ENCODE measurements at regions not wholly inside any gene's neighbourhood (a gene's known extent, or its start where the extent isn't known, plus 50 kb on each side); places are given as distances from the start of the nearest gene placed in this dataset.

- no peak for DNase-seq
Measured at GRCh38 chr17:77696151-77696720, 262.3 kb upstream of the TNRC6C start.

GRCh38 chr17:77696721-77697460 is 261.6 kb upstream of the TNRC6C start:
- DNase-seq = no peak

GRCh38 chr17:77697480-77698400 is 260.8 kb upstream of the TNRC6C start:
- DNase-seq = no peak

GRCh38 chr17:77698903-77699623 is 259.4 kb upstream of the TNRC6C start:
- DNase-seq = peak; percentile 25

GRCh38 chr17:77700165-77700881 is 258.2 kb upstream of the TNRC6C start:
- DNase-seq = no peak

- no peak for DNase-seq
Measured at GRCh38 chr17:77701996-77702395, 256.5 kb upstream of the TNRC6C start.

- DNase-seq = no peak
Measured at GRCh38 chr17:77704048-77704815, 254.3 kb upstream of the TNRC6C start.

GRCh38 chr17:77706938-77707337 is 251.6 kb upstream of the TNRC6C start:
- no peak for DNase-seq

- DNase-seq = no peak
Measured at GRCh38 chr17:77707546-77707945, 251.0 kb upstream of the TNRC6C start.

GRCh38 chr17:77708049-77708448 is 250.5 kb upstream of the TNRC6C start:
- DNase-seq = no peak

GRCh38 chr17:77708936-77709335 is 249.6 kb upstream of the TNRC6C start:
- DNase-seq = no peak

GRCh38 chr17:77709594-77709993 is 248.9 kb upstream of the TNRC6C start:
- DNase-seq = no peak

- no peak for DNase-seq
Measured at GRCh38 chr17:77712578-77712977, 245.9 kb upstream of the TNRC6C start.

GRCh38 chr17:77716289-77716926 is 242.1 kb upstream of the TNRC6C start:
- DNase-seq = no peak

- no peak for DNase-seq
Measured at GRCh38 chr17:77717941-77718668, 240.4 kb upstream of the TNRC6C start.

GRCh38 chr17:77718669-77718961 is 239.9 kb upstream of the TNRC6C start:
- DNase-seq = no peak

GRCh38 chr17:77719806-77720205 is 238.7 kb upstream of the TNRC6C start:
- no peak for DNase-seq

- DNase-seq = no peak
Measured at GRCh38 chr17:77720946-77721845, 237.3 kb upstream of the TNRC6C start.

- no peak for DNase-seq
Measured at GRCh38 chr17:77721846-77722160, 236.7 kb upstream of the TNRC6C start.

GRCh38 chr17:77722366-77722765 is 236.1 kb upstream of the TNRC6C start:
- DNase-seq = no peak
